AG10803 (cell line): ENCODE measurements at regions not wholly inside any gene's neighbourhood (a gene's known extent, or its start where the extent isn't known, plus 50 kb on each side); places are given as distances from the start of the nearest gene placed in this dataset.
"Not testable (repeated sequence)": the region's sequence is repeated elsewhere in the genome, so short reads cannot be mapped to it uniquely, and the experiment has no call there.

Experiments
- DNase-seq: peaks from one replicate; pipeline ENCODE4 v3.0.0; 2010; ENCODE audit warnings: low read depth
- H3K4me3 ChIP-seq: 2 replicates; pipeline ENCODE4 v1.5.1; 2011; ENCODE audit warnings: mild to moderate bottlenecking, low read length, control low read depth
- CTCF ChIP-seq: conservative IDR thresholded peaks from 2 replicates; pipeline ENCODE4 v1.5.1; 2011; ENCODE audit warnings: mild to moderate bottlenecking, low read length, control low read depth, inconsistent platforms

- no peak overlapping the region for H3K4me3 ChIP-seq
- TF ChIP-seq CTCF = no peak
- DNase-seq = no peak
These were observed 127.5 kb upstream of the ID2 start for GRCh38 chr2:8554296-8554806.

- no peak overlapping the region for H3K4me3 ChIP-seq
- no peak for TF ChIP-seq CTCF
- no peak for DNase-seq
These were observed 126.3 kb upstream of the ID2 start for GRCh38 chr2:8555543-8555942.

- TF ChIP-seq CTCF = no peak
- DNase-seq = no peak
- H3K4me3 ChIP-seq = no peak overlapping the region
These were observed 123.8 kb upstream of the ID2 start for GRCh38 chr2:8558096-8558495.

- no peak overlapping the region for H3K4me3 ChIP-seq
- no peak for TF ChIP-seq CTCF
- no peak for DNase-seq
These were observed 122.9 kb upstream of the ID2 start for GRCh38 chr2:8558956-8559355.

- H3K4me3 ChIP-seq = no peak overlapping the region
- DNase-seq = no peak
- TF ChIP-seq CTCF = no peak
These were observed 122.1 kb upstream of the ID2 start for GRCh38 chr2:8559805-8560204.

- not testable (repeated sequence) for DNase-seq
These were observed 120.2 kb upstream of the ID2 start for GRCh38 chr2:8561692-8562091.

GRCh38 chr2:8563814-8564474, 117.9 kb upstream of the ID2 start:
- DNase-seq = no peak
- TF ChIP-seq CTCF = no peak
- no peak overlapping the region for H3K4me3 ChIP-seq

More at GRCh38 chr2:8561692-8562091, 120.2 kb upstream of the ID2 start:
- H3K4me3 ChIP-seq = not testable (repeated sequence)
